ENCODE measurements at regions not wholly inside any gene's neighbourhood (a gene's known extent, or its start where the extent isn't known, plus 50 kb on each side); places are given as distances from the start of the nearest gene placed in this dataset.

DNA sequence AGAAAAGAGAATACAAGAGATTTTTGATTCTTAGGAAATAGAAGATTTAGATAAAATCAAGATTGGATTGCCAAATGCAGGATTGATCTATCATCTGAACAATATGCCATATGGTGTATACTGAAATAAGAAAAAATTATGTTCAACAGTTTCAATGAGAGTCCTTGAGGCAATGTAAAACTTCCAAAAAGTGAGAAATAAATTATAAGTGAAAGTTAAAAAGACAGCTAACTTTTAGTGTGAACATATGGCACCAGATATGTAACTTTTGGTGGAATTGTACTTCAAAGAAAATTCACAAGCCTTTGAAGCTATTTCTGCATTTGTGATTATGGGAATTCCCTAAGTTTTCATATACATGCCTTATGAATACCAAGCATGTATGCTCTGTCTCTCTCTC, 200.5 kb upstream of the ANO3 start:
- TF ChIP-seq, protein P1, sequence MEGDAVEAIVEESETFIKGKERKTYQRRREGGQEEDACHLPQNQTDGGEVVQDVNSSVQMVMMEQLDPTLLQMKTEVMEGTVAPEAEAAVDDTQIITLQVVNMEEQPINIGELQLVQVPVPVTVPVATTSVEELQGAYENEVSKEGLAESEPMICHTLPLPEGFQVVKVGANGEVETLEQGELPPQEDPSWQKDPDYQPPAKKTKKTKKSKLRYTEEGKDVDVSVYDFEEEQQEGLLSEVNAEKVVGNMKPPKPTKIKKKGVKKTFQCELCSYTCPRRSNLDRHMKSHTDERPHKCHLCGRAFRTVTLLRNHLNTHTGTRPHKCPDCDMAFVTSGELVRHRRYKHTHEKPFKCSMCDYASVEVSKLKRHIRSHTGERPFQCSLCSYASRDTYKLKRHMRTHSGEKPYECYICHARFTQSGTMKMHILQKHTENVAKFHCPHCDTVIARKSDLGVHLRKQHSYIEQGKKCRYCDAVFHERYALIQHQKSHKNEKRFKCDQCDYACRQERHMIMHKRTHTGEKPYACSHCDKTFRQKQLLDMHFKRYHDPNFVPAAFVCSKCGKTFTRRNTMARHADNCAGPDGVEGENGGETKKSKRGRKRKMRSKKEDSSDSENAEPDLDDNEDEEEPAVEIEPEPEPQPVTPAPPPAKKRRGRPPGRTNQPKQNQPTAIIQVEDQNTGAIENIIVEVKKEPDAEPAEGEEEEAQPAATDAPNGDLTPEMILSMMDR (IDR thresholded peaks at IDR 0.05): no peak
- no peak for TF ChIP-seq POLR2AphosphoS5 (IDR thresholded peaks at IDR 0.05; ENCODE audit: low read depth, low read length)
- TF ChIP-seq, protein P2, sequence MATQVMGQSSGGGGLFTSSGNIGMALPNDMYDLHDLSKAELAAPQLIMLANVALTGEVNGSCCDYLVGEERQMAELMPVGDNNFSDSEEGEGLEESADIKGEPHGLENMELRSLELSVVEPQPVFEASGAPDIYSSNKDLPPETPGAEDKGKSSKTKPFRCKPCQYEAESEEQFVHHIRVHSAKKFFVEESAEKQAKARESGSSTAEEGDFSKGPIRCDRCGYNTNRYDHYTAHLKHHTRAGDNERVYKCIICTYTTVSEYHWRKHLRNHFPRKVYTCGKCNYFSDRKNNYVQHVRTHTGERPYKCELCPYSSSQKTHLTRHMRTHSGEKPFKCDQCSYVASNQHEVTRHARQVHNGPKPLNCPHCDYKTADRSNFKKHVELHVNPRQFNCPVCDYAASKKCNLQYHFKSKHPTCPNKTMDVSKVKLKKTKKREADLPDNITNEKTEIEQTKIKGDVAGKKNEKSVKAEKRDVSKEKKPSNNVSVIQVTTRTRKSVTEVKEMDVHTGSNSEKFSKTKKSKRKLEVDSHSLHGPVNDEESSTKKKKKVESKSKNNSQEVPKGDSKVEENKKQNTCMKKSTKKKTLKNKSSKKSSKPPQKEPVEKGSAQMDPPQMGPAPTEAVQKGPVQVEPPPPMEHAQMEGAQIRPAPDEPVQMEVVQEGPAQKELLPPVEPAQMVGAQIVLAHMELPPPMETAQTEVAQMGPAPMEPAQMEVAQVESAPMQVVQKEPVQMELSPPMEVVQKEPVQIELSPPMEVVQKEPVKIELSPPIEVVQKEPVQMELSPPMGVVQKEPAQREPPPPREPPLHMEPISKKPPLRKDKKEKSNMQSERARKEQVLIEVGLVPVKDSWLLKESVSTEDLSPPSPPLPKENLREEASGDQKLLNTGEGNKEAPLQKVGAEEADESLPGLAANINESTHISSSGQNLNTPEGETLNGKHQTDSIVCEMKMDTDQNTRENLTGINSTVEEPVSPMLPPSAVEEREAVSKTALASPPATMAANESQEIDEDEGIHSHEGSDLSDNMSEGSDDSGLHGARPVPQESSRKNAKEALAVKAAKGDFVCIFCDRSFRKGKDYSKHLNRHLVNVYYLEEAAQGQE (IDR thresholded peaks at IDR 0.05; ENCODE audit: insufficient read depth in 1 of 2, low read depth in 2 of 2, low read length in 1 of 2): no peak
- no peak for TF ChIP-seq TCF7L2 (IDR thresholded peaks at IDR 0.05; ENCODE audit: low read depth, low read length)
